T-cell (primary cell): ENCODE measurements at regions not wholly inside any gene's neighbourhood (a gene's known extent, or its start where the extent isn't known, plus 50 kb on each side); places are given as distances from the start of the nearest gene placed in this dataset.

ENCODE experiments used
- ATAC-seq, 4 experiments: fragments of 200-7000 bp in 3 of 4; fragments of 150-1000 bp in 1 of 4; cut with Tn5 transposase; replicated peaks in 1 of 4; 1 replicate in 3 of 4; 2 replicates in 1 of 4; pipeline ENCODE4 v1.10.0; 2021; ENCODE audit warnings: moderate library complexity in 3 of 4, mild to moderate bottlenecking in 2 of 4, moderate number of reproducible peaks in 1 of 4
- CTCF ChIA-PET, 2 donors: fragments of 300-600 bp; sonication (Branson Sonifier 250); formaldehyde crosslinking; loops; one replicate each; lab custom pipeline; 2022; ENCODE audit warnings: antibody characterized with exemption in 2 of 2; lab: Charles Lee
- POLR2A ChIA-PET, 2 donors: fragments of 300-600 bp; sonication (Branson Sonifier 250); formaldehyde crosslinking; loops; one replicate each; lab custom pipeline; 2022; ENCODE audit warnings: antibody characterized with exemption in 2 of 2; lab: Charles Lee
- DNase-seq, 35 experiments: peaks; one replicate each; pipeline versions ENCODE4 v3.0.0 to v3.0.0-alpha.2; 2013 to 2023
- H3K27ac ChIP-seq: one replicate; pipeline ENCODE4 v1.5.1; 2013; ENCODE audit warnings: low read length
- H3K27me3 ChIP-seq, 2 experiments: replicated peaks in 1 of 2; 1 replicate in 1 of 2; 2 replicates in 1 of 2; pipeline versions ENCODE4 v1.6.1 to v1.7.0; 2013; ENCODE audit warnings: low read length in 1 of 2, mixed read lengths in 1 of 2; ENCODE audit not compliant: control insufficient read depth in 2 of 2, insufficient read depth in 2 of 2; ENCODE audit errors: extremely low read depth in 1 of 2
- H3K36me3 ChIP-seq, 2 donors: 1 replicate in 1 of 2; 2 replicates in 1 of 2; pipeline versions ENCODE4 v1.6.1 to v1.7.0; 2013; ENCODE audit warnings: low read length in 1 of 2; ENCODE audit not compliant: control insufficient read depth in 2 of 2, insufficient read depth in 1 of 2; ENCODE audit errors: extremely low read depth in 1 of 2
- H3K4me1 ChIP-seq, 2 experiments: 1 replicate in 1 of 2; 2 replicates in 1 of 2; pipeline versions ENCODE4 v1.6.1 to v1.7.0; 2013; ENCODE audit warnings: low read length in 2 of 2, mixed read lengths in 1 of 2; ENCODE audit not compliant: insufficient read depth in 2 of 2, control insufficient read depth in 1 of 2; ENCODE audit errors: extremely low read depth in 1 of 2
- H3K4me3 ChIP-seq, 2 donors: 1 replicate in 1 of 2; 2 replicates in 1 of 2; pipeline versions ENCODE4 v1.5.1 to v1.7.0; 2013; ENCODE audit warnings: mild to moderate bottlenecking in 2 of 2, low read length in 1 of 2, moderate library complexity in 1 of 2; ENCODE audit not compliant: control insufficient read depth in 1 of 2; ENCODE audit errors: extremely low read depth in 1 of 2
- H3K9me3 ChIP-seq: 2 replicates; pipeline ENCODE4 v1.7.0; 2013
- H3K27ac Mint-ChIP-seq, 2 donors: one replicate each; pipeline ENCODE4 v1.8.0; 2020 to 2021; ENCODE audit warnings: mild to moderate bottlenecking in 2 of 2, mixed read lengths in 2 of 2
- H3K27me3 Mint-ChIP-seq, 2 donors: one replicate each; pipeline ENCODE4 v1.8.0; 2021 to 2022; ENCODE audit warnings: mixed read lengths in 2 of 2
- H3K36me3 Mint-ChIP-seq: one replicate; pipeline ENCODE4 v1.8.0; 2021; ENCODE audit warnings: mixed read lengths
- H3K4me1 Mint-ChIP-seq, 3 donors: one replicate each; pipeline ENCODE4 v1.8.0; 2020 to 2022; ENCODE audit warnings: mixed read lengths in 3 of 3, mild to moderate bottlenecking in 1 of 3
- H3K4me3 Mint-ChIP-seq, 3 donors: one replicate each; pipeline ENCODE4 v1.8.0; 2020 to 2022; ENCODE audit warnings: mild to moderate bottlenecking in 3 of 3, mixed read lengths in 3 of 3, moderate library complexity in 3 of 3
- H3K9me3 Mint-ChIP-seq, 3 donors: one replicate each; pipeline ENCODE4 v1.8.0; 2020 to 2022; ENCODE audit warnings: mixed read lengths in 3 of 3
- WGBS: methylation state at CpG from one replicate; pipeline ENCODE4 v1.1.5; 2013; ENCODE audit warnings: missing lambda C conversion rate; ENCODE audit not compliant: insufficient coverage; 5-methylcytosine and 5-hydroxymethylcytosine counted together

DNA sequence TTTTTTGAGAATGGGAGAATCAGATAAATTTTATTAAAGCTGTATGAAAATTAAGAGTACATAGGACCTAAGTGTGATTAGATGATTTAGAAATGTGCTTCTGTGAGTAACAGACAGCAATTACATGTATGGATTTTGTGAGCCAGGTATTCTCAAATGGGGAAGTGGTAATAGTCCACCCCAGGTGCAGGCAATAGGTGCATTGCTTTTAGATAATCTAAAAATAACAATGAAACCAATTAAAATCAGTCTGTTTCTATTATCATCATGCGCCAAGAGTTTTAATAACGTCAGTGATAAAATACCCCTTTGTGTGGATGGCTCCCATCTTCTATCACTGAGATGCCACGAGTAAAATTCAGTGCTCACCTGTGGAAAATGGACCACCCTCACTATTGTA, 265.3 kb downstream of the RNF144A start:
- Mint-ChIP-seq H3K4me3 (no peak overlapping the region), H3K36me3 (no peaks in the 10 kb centered on the region), H3K4me1 (no peaks in the 10 kb centered on the region), H3K27ac (no peak overlapping the region), H3K9me3 (no peaks in the 10 kb centered on the region), H3K27me3 (no peaks in the 10 kb centered on the region)
- Histone ChIP-seq H3K4me3 (no peak overlapping the region), H3K27me3 (no peaks in the 10 kb centered on the region), H3K9me3 (no peaks in the 10 kb centered on the region), H3K4me1 (no peaks in the 10 kb centered on the region), H3K27ac (no peak overlapping the region), H3K36me3 (peaks cover 0 to 2% of the 10 kb centered on the region in 2 donors)
- CTCF ChIA-PET, result no interaction called here
- DNase-seq, result no peak
- WGBS, result no CpG with 5 or more reads among the region's 3 CpGs
- POLR2A ChIA-PET, result no interaction called here
- ATAC-seq, result no peak

DNA sequence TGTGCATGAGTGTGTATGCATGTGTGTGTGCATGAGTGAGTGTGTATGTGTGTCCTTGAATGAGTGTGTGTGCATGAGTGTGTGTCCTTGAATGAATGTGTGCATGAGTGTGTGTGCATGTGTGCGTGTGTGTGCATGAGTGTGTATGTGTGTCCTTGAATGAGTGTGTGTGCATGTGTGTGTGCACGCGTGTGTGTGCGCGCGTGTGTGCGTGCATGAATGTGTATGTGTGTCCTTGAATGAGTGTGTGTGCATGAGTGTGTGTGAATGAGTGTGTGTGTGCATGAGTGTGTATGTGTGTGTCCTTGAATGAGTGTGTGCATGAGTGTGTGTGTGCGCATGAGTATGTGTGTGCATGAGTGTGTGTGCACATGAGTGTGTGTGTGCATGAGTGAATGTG, 271.9 kb downstream of the RNF144A start:
- no peak overlapping the region for H3K4me3 ChIP-seq
- no peaks in the 10 kb centered on the region for H3K9me3 ChIP-seq
- no peak overlapping the region for H3K27ac ChIP-seq
- H3K4me3 Mint-ChIP-seq, result no peak overlapping the region
- POLR2A ChIA-PET, result interaction anchor here in 1 of 2 donors (0.7 kb wide), 1 partner anchor 667 kb away, joined by 4 read pairs; no protein-coding TSS in a partner anchor
- no peaks in the 10 kb centered on the region for H3K4me1 ChIP-seq
- H3K4me1 Mint-ChIP-seq, result no peaks in the 10 kb centered on the region
- H3K27ac Mint-ChIP-seq, result no peak overlapping the region
- DNase-seq, result no peak
- H3K36me3 Mint-ChIP-seq, result no peaks in the 10 kb centered on the region
- ATAC-seq, result no peak
- CTCF ChIA-PET, result interaction anchor here in 1 of 2 donors (0.6 kb wide), 1 partner anchor 1779 kb away, joined by 3 read pairs; no protein-coding TSS in a partner anchor
- no peaks in the 10 kb centered on the region for H3K27me3 ChIP-seq
- 80% methylated on average over 6 of the region's 8 CpGs for WGBS
- H3K27me3 Mint-ChIP-seq, result no peaks in the 10 kb centered on the region
- no peaks in the 10 kb centered on the region for H3K9me3 Mint-ChIP-seq
- H3K36me3 ChIP-seq, result no peaks in the 10 kb centered on the region

DNA sequence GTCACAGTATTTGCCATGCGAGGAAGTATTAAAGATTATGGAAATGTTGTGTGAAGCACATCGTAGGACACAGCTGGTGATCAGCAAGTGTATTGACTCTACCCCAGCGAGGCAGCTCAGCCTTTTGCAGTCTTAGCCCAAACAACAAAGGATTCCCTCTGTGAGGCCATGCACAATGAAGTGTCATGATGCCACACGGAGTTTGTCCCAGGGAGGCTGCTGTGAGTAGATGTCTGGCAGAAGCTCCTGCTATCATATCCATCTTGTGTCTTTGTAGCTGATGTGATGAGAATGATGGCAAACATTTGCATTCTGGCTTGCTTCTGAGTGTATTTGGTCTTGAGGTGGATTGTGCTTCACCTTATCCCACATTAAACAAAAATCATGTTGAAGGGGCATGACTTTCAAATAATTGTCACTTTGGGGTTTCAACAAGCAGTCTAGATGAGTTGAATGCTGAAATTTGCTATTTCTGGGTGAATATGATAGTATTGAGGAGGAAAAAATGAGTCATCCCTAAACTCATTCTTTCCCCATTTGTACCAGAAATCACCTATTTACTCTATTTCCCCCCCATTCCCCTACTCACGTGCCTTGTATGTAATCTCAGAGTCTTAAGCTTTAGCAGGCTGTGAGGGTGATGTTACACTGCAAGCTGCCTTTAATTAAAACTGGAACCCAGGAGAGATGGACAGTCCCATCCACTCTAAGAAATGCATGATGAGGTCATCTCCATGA, 273.5 kb downstream of the RNF144A start:
- no peak for DNase-seq
- Mint-ChIP-seq H3K4me1 (no peaks in the 10 kb centered on the region), H3K27me3 (no peaks in the 10 kb centered on the region), H3K36me3 (no peaks in the 10 kb centered on the region), H3K9me3 (no peaks in the 10 kb centered on the region), H3K4me3 (no peak overlapping the region), H3K27ac (no peak overlapping the region)
- Histone ChIP-seq H3K27me3 (no peaks in the 10 kb centered on the region), H3K36me3 (no peaks in the 10 kb centered on the region), H3K9me3 (no peaks in the 10 kb centered on the region), H3K4me3 (no peak overlapping the region), H3K27ac (no peak overlapping the region), H3K4me1 (no peaks in the 10 kb centered on the region)
- 63% methylated on average over 4 of the region's 5 CpGs for WGBS
- CTCF ChIA-PET, result no interaction called here
- POLR2A ChIA-PET, result no interaction called here
- ATAC-seq, result no peak

DNA sequence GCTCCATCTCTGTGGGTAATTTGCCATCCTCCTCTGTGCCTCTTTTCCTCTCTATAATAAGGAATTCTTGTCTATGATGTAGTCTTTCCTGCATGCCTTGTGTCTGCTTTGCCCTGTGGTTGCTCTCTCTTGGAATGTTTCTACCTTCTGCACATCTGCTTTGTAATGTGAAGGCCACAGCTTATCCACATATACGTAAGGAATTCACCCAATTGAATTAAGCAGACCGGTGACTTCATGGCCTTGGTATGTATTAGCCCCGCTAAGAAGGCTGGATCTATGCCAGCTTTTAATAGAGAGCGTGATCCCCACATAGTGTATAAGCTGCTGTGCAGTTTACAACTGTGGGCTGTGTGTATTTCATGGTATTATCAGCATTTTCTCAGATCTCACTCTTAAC, 274.7 kb downstream of the RNF144A start:
- Histone ChIP-seq H3K4me3 (no peak overlapping the region), H3K36me3 (no peaks in the 10 kb centered on the region), H3K27me3 (no peaks in the 10 kb centered on the region), H3K4me1 (no peaks in the 10 kb centered on the region), H3K9me3 (no peaks in the 10 kb centered on the region), H3K27ac (no peak overlapping the region)
- ChIA-PET CTCF (no interaction called here), POLR2A (interaction anchor here in 1 of 2 donors (0.6 kb wide), 1 partner anchor 277 kb away, joined by 4 read pairs; no protein-coding TSS in a partner anchor)
- ATAC-seq (no peak), DNase-seq (no peak)
- Mint-ChIP-seq H3K4me1 (no peaks in the 10 kb centered on the region), H3K36me3 (no peaks in the 10 kb centered on the region), H3K9me3 (no peaks in the 10 kb centered on the region), H3K27me3 (no peaks in the 10 kb centered on the region), H3K27ac (no peak overlapping the region), H3K4me3 (no peak overlapping the region)
- no CpG with 5 or more reads among the region's 4 CpGs for WGBS

DNA sequence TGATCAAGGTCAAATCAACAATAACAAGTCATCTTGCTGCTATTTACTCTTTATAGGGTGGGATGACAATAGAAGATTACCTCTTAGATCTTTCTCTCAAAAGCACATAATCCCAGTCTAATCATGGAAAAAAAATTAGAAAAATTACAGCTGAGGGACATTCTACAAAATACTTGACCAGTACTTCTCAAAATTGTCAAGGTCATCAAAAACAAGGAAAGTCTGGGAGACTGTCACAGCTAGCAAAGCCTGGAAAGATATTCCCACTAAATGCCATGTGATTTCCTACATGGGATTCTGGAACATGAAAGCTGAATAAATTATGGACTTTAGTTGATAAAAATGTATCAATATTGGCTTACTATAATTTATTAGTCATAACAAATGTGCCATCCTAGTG, 276.2 kb downstream of the RNF144A start:
- Mint-ChIP-seq H3K36me3 (peaks cover 2% of the 10 kb centered on the region), H3K4me3 (no peak overlapping the region), H3K4me1 (no peaks in the 10 kb centered on the region), H3K27ac (no peak overlapping the region), H3K27me3 (no peaks in the 10 kb centered on the region), H3K9me3 (no peaks in the 10 kb centered on the region)
- DNase-seq, result no peak
- no peak overlapping the region for H3K27ac ChIP-seq
- no peaks in the 10 kb centered on the region for H3K4me1 ChIP-seq
- no peaks in the 10 kb centered on the region for H3K36me3 ChIP-seq
- no peaks in the 10 kb centered on the region for H3K9me3 ChIP-seq
- H3K4me3 ChIP-seq, result no peak overlapping the region
- ChIA-PET CTCF (interaction anchor here in 1 of 2 donors (0.5 kb wide), 1 partner anchor 99 kb away, joined by 3 read pairs; no protein-coding TSS in a partner anchor), POLR2A (no interaction called here)
- no peak for ATAC-seq
- H3K27me3 ChIP-seq, result no peaks in the 10 kb centered on the region

DNA sequence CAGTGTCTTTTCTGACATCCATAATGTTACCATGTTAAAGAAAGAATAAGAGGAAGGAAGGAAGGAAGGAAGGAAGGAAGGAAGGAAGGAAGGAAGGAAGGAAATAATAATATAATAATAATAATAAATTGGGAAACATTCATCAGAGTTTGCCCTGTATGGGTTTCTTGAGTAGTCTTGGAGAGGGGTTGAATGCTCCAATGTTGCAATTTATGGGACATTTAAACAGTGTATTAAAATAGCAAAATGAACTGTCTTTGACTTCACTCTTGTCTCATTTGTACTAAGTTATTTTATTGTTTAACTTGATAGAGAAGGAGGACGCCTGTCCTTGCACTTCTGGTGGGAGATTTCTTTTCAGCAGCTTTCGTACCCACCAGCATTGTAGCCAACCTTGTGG, 277.7 kb downstream of the RNF144A start:
- no CpG with 5 or more reads among the region's 2 CpGs for WGBS
- Mint-ChIP-seq H3K4me3 (no peak overlapping the region), H3K27ac (no peak overlapping the region), H3K27me3 (no peaks in the 10 kb centered on the region), H3K36me3 (peaks cover 3% of the 10 kb centered on the region), H3K9me3 (no peaks in the 10 kb centered on the region), H3K4me1 (no peaks in the 10 kb centered on the region)
- no peak for ATAC-seq
- Histone ChIP-seq H3K36me3 (no peaks in the 10 kb centered on the region), H3K4me3 (no peak overlapping the region), H3K9me3 (no peaks in the 10 kb centered on the region), H3K27ac (no peak overlapping the region), H3K4me1 (no peaks in the 10 kb centered on the region), H3K27me3 (no peaks in the 10 kb centered on the region)
- no peak for DNase-seq
- CTCF ChIA-PET, result no interaction called here
- POLR2A ChIA-PET, result no interaction called here
